ENCODE measurements at regions not wholly inside any gene's neighbourhood (a gene's known extent, or its start where the extent isn't known, plus 50 kb on each side); places are given as distances from the start of the nearest gene placed in this dataset.

DNA sequence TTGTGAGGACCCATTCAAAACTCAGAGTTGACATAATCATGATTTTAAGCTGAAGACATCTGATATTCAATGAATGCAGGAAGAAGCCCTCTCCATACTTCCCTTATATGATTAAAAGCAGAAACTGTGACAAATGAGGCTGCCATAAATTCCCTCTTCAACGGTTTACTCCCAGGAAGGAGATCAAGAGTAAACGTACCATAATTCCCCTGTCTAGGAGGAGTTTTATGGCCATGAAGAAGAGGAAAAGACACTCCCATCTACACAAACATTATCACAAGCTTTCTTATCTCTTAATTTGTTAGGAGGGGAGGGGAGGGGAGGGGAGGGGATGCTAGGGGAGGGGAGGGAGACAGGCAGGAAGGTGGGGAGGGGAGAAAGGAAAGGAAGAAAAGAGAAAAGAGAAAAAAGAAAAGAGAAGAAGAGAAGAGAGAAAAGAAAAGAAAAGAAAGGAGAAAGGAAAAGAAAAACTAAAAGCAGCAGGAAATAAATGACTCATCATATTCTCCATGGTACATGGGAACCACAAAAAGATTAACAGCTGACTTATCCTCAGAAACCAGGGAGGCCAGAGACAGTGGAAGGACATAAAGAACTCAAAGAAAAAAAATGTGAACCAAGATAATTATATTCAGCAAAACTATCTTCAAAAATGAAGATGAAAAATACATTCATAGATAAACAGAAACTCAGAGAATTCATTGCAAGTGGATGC lies 121.6 kb downstream of the ALOX5 start:
- POLR2A ChIA-PET = no interaction called here
- Mint-ChIP-seq H3K36me3 (peaks cover 7% of the 10 kb centered on the region), H3K9me3 (peaks cover 44% of the 10 kb centered on the region), H3K27ac (no peak overlapping the region), H3K27me3 (ENCODE audit: low read depth) (no peaks in the 10 kb centered on the region), H3K4me3 (no peak overlapping the region), H3K4me1 (no peaks in the 10 kb centered on the region)
- no peak for ATAC-seq
- CTCF ChIA-PET = no interaction called here
- no peak for DNase-seq (ENCODE audit: low spot score)
- TF ChIP-seq ESRRA (CRISPR knock-in tag; IDR thresholded peaks at IDR 0.05; ENCODE audit: borderline replicate concordance) = no peak
- peak; percentile 84 for TF ChIP-seq ZNF317 (CRISPR knock-in tag; IDR thresholded peaks at IDR 0.05; ENCODE audit: borderline replicate concordance, low read depth)
